ENCODE measurements at regions not wholly inside any gene's neighbourhood (a gene's known extent, or its start where the extent isn't known, plus 50 kb on each side); places are given as distances from the start of the nearest gene placed in this dataset.

GRCh38 chr13:21898459-21898858 is 227.6 kb downstream of the FGF9 start:
- H3K4me1 ChIP-seq (ENCODE audit: control insufficient read depth, low read depth, low read length), result no peaks in the 10 kb centered on the region
- H3K4me3 ChIP-seq (ENCODE audit: low read length), result no peak overlapping the region
- no peaks in the 10 kb centered on the region for H3K27me3 ChIP-seq (ENCODE audit: control insufficient read depth, insufficient read depth, low read length)
- no peak overlapping the region for H3K9ac ChIP-seq (ENCODE audit: low read length)
- H3K9me3 ChIP-seq (ENCODE audit: control insufficient read depth, low read depth, low read length), result no peaks in the 10 kb centered on the region
- no peak overlapping the region for H3K27ac ChIP-seq (ENCODE audit: low read length)
- H3K36me3 ChIP-seq (ENCODE audit: control insufficient read depth, low read depth, low read length), result no peaks in the 10 kb centered on the region

DNA sequence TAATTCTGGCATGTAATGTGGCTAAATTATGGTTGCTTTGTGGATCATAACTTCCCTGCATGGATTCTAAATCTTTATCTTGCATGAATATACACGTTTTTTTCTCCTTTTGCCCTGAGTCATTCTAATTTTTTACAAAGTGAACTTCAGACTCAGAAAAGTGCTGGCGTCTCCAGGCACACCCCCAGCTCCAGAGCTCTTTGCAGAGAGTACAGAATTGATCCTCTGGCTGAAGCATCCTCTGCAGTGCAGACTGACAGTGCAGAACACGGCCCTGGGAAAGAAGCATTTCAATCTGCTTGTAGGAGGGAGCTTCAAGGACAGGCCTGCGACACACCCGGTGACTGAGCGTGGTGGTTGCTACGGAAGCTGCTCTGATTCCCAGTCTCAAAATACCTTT is 228.1 kb downstream of the FGF9 start:
- Histone ChIP-seq H3K4me1 (ENCODE audit: control insufficient read depth, low read depth, low read length) (no peaks in the 10 kb centered on the region), H3K27me3 (ENCODE audit: control insufficient read depth, insufficient read depth, low read length) (no peaks in the 10 kb centered on the region), H3K27ac (ENCODE audit: low read length) (no peak overlapping the region), H3K36me3 (ENCODE audit: control insufficient read depth, low read depth, low read length) (no peaks in the 10 kb centered on the region), H3K9ac (ENCODE audit: low read length) (no peak overlapping the region), H3K4me3 (ENCODE audit: low read length) (no peak overlapping the region), H3K9me3 (ENCODE audit: control insufficient read depth, low read depth, low read length) (no peaks in the 10 kb centered on the region)

- Histone ChIP-seq H3K9ac (ENCODE audit: low read length) (no peak overlapping the region), H3K36me3 (ENCODE audit: control insufficient read depth, low read depth, low read length) (no peaks in the 10 kb centered on the region), H3K9me3 (ENCODE audit: control insufficient read depth, low read depth, low read length) (no peaks in the 10 kb centered on the region), H3K4me3 (ENCODE audit: low read length) (no peak overlapping the region), H3K27me3 (ENCODE audit: control insufficient read depth, insufficient read depth, low read length) (no peaks in the 10 kb centered on the region), H3K4me1 (ENCODE audit: control insufficient read depth, low read depth, low read length) (no peaks in the 10 kb centered on the region), H3K27ac (ENCODE audit: low read length) (no peak overlapping the region)
These were observed 230.5 kb downstream of the FGF9 start for GRCh38 chr13:21901336-21901735.

DNA sequence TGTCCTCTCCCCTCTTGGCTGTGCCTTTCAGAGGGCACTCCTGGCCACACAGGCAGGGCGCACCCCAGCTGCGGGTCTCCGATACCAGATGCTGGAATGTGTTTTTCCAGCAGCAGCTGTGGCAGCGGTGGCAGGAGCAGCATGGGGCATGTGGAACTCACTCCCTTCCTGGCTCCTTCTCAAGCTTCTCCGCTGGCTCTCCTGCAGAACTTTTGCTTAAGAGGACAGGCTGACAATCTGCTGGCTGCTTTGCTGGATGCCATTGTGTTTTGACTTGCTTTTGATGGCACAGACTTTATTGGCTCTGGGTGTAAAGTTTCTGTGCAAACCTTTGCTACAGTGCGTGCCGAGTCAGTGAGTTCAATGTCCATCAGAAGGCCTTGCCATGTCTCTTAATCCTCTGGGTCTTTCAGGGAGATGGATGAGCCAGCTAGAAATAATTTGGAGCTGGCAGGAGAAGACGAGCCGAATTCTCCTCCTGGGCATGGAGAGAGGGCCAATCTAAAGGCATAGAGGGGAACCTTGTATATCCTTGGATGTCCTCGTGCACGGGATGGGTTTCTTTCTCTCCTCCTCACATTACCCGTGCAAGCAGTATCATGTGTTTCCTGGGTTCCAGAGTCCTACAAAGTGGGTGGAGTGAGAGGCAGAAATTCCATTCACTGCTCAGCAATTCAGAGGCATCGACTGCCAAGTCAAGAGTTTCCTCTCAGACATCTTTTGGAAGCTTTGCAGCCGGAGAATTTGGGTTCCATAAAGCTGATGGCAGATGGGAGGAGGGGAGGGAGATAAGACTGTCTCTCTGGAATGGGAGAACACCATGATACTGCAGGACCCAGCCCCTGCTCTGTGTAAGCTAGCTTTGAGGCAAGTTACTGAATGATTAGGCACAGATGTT is 231.2 kb downstream of the FGF9 start:
- no peak overlapping the region for H3K9ac ChIP-seq (ENCODE audit: low read length)
- no peaks in the 10 kb centered on the region for H3K27me3 ChIP-seq (ENCODE audit: control insufficient read depth, insufficient read depth, low read length)
- no peak overlapping the region for H3K27ac ChIP-seq (ENCODE audit: low read length)
- no peaks in the 10 kb centered on the region for H3K9me3 ChIP-seq (ENCODE audit: control insufficient read depth, low read depth, low read length)
- H3K4me1 ChIP-seq (ENCODE audit: control insufficient read depth, low read depth, low read length), result no peaks in the 10 kb centered on the region
- no peaks in the 10 kb centered on the region for H3K36me3 ChIP-seq (ENCODE audit: control insufficient read depth, low read depth, low read length)
- H3K4me3 ChIP-seq (ENCODE audit: low read length), result no peak overlapping the region

- H3K27ac ChIP-seq (ENCODE audit: low read length), result no peak overlapping the region
- no peaks in the 10 kb centered on the region for H3K9me3 ChIP-seq (ENCODE audit: control insufficient read depth, low read depth, low read length)
- H3K36me3 ChIP-seq (ENCODE audit: control insufficient read depth, low read depth, low read length), result no peaks in the 10 kb centered on the region
- no peaks in the 10 kb centered on the region for H3K4me1 ChIP-seq (ENCODE audit: control insufficient read depth, low read depth, low read length)
- H3K9ac ChIP-seq (ENCODE audit: low read length), result no peak overlapping the region
- H3K4me3 ChIP-seq (ENCODE audit: low read length), result no peak overlapping the region
- H3K27me3 ChIP-seq (ENCODE audit: control insufficient read depth, insufficient read depth, low read length), result no peaks in the 10 kb centered on the region
These were observed 231.8 kb downstream of the FGF9 start for GRCh38 chr13:21902709-21903098.

- H3K27ac ChIP-seq (ENCODE audit: low read length), result no peak overlapping the region
- H3K36me3 ChIP-seq (ENCODE audit: control insufficient read depth, low read depth, low read length), result no peaks in the 10 kb centered on the region
- no peaks in the 10 kb centered on the region for H3K27me3 ChIP-seq (ENCODE audit: control insufficient read depth, insufficient read depth, low read length)
- H3K4me3 ChIP-seq (ENCODE audit: low read length), result no peak overlapping the region
- no peaks in the 10 kb centered on the region for H3K9me3 ChIP-seq (ENCODE audit: control insufficient read depth, low read depth, low read length)
- no peaks in the 10 kb centered on the region for H3K4me1 ChIP-seq (ENCODE audit: control insufficient read depth, low read depth, low read length)
- H3K9ac ChIP-seq (ENCODE audit: low read length), result no peak overlapping the region
These were observed 234.6 kb downstream of the FGF9 start for GRCh38 chr13:21905486-21905885.

GRCh38 chr13:21909331-21909730 is 238.5 kb downstream of the FGF9 start:
- no peak overlapping the region for H3K4me3 ChIP-seq (ENCODE audit: low read length)
- no peak overlapping the region for H3K9ac ChIP-seq (ENCODE audit: low read length)
- H3K27me3 ChIP-seq (ENCODE audit: control insufficient read depth, insufficient read depth, low read length), result no peaks in the 10 kb centered on the region
- H3K4me1 ChIP-seq (ENCODE audit: control insufficient read depth, low read depth, low read length), result peaks cover 5% of the 10 kb centered on the region
- no peak overlapping the region for H3K27ac ChIP-seq (ENCODE audit: low read length)
- no peaks in the 10 kb centered on the region for H3K9me3 ChIP-seq (ENCODE audit: control insufficient read depth, low read depth, low read length)
- no peaks in the 10 kb centered on the region for H3K36me3 ChIP-seq (ENCODE audit: control insufficient read depth, low read depth, low read length)

DNA sequence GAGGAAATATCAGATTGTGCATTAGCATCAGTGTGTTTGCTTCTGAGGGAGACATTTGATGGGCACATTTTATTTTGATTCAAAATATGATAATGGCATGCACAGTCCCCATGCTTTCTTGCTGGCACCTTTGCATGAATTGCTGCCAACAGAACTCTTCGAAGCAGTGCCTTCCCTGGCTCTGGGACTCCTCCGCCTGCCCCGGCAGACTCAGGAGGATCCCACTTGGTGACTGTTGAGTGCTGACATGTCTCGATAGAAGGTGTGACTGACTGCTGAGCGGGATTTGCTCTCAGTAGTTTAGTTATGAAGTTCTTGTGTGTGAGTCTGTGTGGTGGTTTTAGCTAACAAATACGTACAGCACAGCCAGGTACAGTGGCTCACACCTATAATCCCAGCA is 239.7 kb downstream of the FGF9 start:
- H3K4me1 ChIP-seq (ENCODE audit: control insufficient read depth, low read depth, low read length), result peaks cover 5% of the 10 kb centered on the region
- no peaks in the 10 kb centered on the region for H3K9me3 ChIP-seq (ENCODE audit: control insufficient read depth, low read depth, low read length)
- H3K27ac ChIP-seq (ENCODE audit: low read length), result no peak overlapping the region
- no peak overlapping the region for H3K9ac ChIP-seq (ENCODE audit: low read length)
- H3K4me3 ChIP-seq (ENCODE audit: low read length), result no peak overlapping the region
- no peaks in the 10 kb centered on the region for H3K27me3 ChIP-seq (ENCODE audit: control insufficient read depth, insufficient read depth, low read length)
- no peaks in the 10 kb centered on the region for H3K36me3 ChIP-seq (ENCODE audit: control insufficient read depth, low read depth, low read length)

DNA sequence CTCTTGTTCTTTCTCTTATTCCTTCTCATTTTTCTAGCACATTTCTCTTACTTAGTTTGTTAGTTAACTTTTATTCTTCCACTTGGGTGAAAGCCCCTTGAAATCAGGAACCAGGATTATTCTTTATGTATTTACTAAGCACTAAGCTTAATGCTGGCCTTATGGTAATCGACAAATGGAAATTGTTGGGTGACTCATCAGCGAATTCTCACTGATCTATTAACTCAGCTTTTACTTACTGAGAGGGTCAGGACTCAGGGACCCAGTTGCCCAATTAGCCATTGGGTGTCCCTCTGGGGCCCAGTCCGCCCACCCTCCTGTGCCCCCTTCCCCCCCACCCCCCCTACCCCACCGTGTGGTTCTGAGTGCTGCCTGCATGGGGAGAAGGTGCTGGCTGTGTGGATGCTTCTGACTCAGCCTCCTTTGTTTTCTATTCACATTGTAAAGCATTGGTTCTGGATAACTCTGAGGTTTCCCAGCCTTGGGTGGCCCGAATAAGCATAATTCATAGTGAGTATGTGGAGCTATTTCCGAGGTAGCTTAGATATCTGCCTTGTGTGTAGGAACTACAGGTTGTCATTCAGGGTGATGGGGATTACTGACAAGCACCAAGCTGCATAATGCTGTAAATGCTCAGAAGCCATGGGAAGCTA is 240.9 kb downstream of the FGF9 start:
- H3K4me1 ChIP-seq (ENCODE audit: control insufficient read depth, low read depth, low read length), result peaks cover 5% of the 10 kb centered on the region

GRCh38 chr13:21913010-21913409 is 242.1 kb downstream of the FGF9 start:
- Histone ChIP-seq H3K9me3 (ENCODE audit: control insufficient read depth, low read depth, low read length) (no peaks in the 10 kb centered on the region), H3K4me1 (ENCODE audit: control insufficient read depth, low read depth, low read length) (peaks cover 5% of the 10 kb centered on the region), H3K36me3 (ENCODE audit: control insufficient read depth, low read depth, low read length) (no peaks in the 10 kb centered on the region), H3K27me3 (ENCODE audit: control insufficient read depth, insufficient read depth, low read length) (no peaks in the 10 kb centered on the region), H3K9ac (ENCODE audit: low read length) (no peak overlapping the region), H3K27ac (ENCODE audit: low read length) (no peak overlapping the region), H3K4me3 (ENCODE audit: low read length) (no peak overlapping the region)

More for the DNA sequence above, 240.9 kb downstream of the FGF9 start:
- H3K4me3 ChIP-seq (ENCODE audit: low read length), result no peak overlapping the region
- no peaks in the 10 kb centered on the region for H3K36me3 ChIP-seq (ENCODE audit: control insufficient read depth, low read depth, low read length)
- H3K9ac ChIP-seq (ENCODE audit: low read length), result no peak overlapping the region
- H3K27ac ChIP-seq (ENCODE audit: low read length), result no peak overlapping the region
- H3K27me3 ChIP-seq (ENCODE audit: control insufficient read depth, insufficient read depth, low read length), result no peaks in the 10 kb centered on the region
- H3K9me3 ChIP-seq (ENCODE audit: control insufficient read depth, low read depth, low read length), result no peaks in the 10 kb centered on the region

- H3K9ac ChIP-seq (ENCODE audit: low read length), result no peak overlapping the region
- no peaks in the 10 kb centered on the region for H3K9me3 ChIP-seq (ENCODE audit: control insufficient read depth, low read depth, low read length)
- H3K4me1 ChIP-seq (ENCODE audit: control insufficient read depth, low read depth, low read length), result no peaks in the 10 kb centered on the region
- no peaks in the 10 kb centered on the region for H3K36me3 ChIP-seq (ENCODE audit: control insufficient read depth, low read depth, low read length)
- H3K27ac ChIP-seq (ENCODE audit: low read length), result no peak overlapping the region
- H3K27me3 ChIP-seq (ENCODE audit: control insufficient read depth, insufficient read depth, low read length), result no peaks in the 10 kb centered on the region
- no peak overlapping the region for H3K4me3 ChIP-seq (ENCODE audit: low read length)
These were observed 246.5 kb downstream of the FGF9 start for GRCh38 chr13:21917086-21918015.
